MM.1S (cell line): ENCODE measurements at regions not wholly inside any gene's neighbourhood (a gene's known extent, or its start where the extent isn't known, plus 50 kb on each side); places are given as distances from the start of the nearest gene placed in this dataset.

ENCODE experiments used
- CTCF ChIP-seq: fragments of 300-600 bp; sonication (generic); IDR thresholded peaks from 2 replicates; pipeline ENCODE4 v1.5.1; 2016; ENCODE audit warnings: antibody characterized with exemption, low read length, mixed read lengths
- EZH2 ChIP-seq: fragments of 300-600 bp; sonication (generic); optimal IDR thresholded peaks from 2 replicates; pipeline ENCODE3; 2017; ENCODE audit warnings: low read depth, mild to moderate bottlenecking, antibody characterized with exemption, low read length, mixed read lengths

- no peak for TF ChIP-seq CTCF
- no peak for TF ChIP-seq EZH2
Observed at GRCh38 chr5:161027763-161028162, 175.8 kb upstream of the ATP10B start.
